GM12878 (cell line): ENCODE measurements at regions not wholly inside any gene's neighbourhood (a gene's known extent, or its start where the extent isn't known, plus 50 kb on each side); places are given as distances from the start of the nearest gene placed in this dataset.

ENCODE experiments used
- ATF7 ChIP-seq: fragments of 450-650 bp; IDR thresholded peaks from 2 replicates; pipeline ENCODE4 v1.6.1; 2016; ENCODE audit warnings: low read depth, mild to moderate bottlenecking
- BHLHE40 ChIP-seq, 2 experiments: fragments of 450-650 bp in 1 of 2; IDR thresholded peaks; 2 replicates each; pipeline ENCODE4 v1.6.1; 2011 to 2017; ENCODE audit warnings: low read depth in 2 of 2, borderline replicate concordance in 1 of 2, improper control_type of control experiment in 1 of 2, low read length in 1 of 2, mild to moderate bottlenecking in 1 of 2
- BMI1 ChIP-seq: fragments of 450-650 bp; IDR thresholded peaks from 2 replicates; pipeline ENCODE4 v1.6.1; 2016; ENCODE audit warnings: mild to moderate bottlenecking, moderate library complexity, borderline replicate concordance
- DPF2 ChIP-seq: fragments of 450-650 bp; IDR thresholded peaks from 2 replicates; pipeline ENCODE4 v1.6.1; 2017; ENCODE audit warnings: mild to moderate bottlenecking
- ELK1 ChIP-seq: IDR thresholded peaks from 2 replicates; pipeline ENCODE4 v1.6.1; 2012; ENCODE audit warnings: low read depth, low read length, improper control_type of control experiment
- ESRRA ChIP-seq: IDR thresholded peaks from 2 replicates; pipeline ENCODE4 v1.6.1; 2012; ENCODE audit warnings: mild to moderate bottlenecking, low read length, improper control_type of control experiment
- FOXK2 ChIP-seq: fragments of 450-650 bp; IDR thresholded peaks from 2 replicates; pipeline ENCODE4 v1.6.1; 2017; ENCODE audit warnings: mild to moderate bottlenecking, moderate library complexity
- GATAD2B ChIP-seq: fragments of 450-650 bp; conservative IDR thresholded peaks from 2 replicates; pipeline ENCODE4 v1.6.1; 2017; ENCODE audit warnings: low read depth, mild to moderate bottlenecking, moderate library complexity
- KDM1A ChIP-seq: fragments of 200-600 bp; sonication (generic); IDR thresholded peaks from 2 replicates; pipeline ENCODE4 v1.6.1; 2016; ENCODE audit warnings: borderline replicate concordance
- NFXL1 ChIP-seq: fragments of 450-650 bp; IDR thresholded peaks from 2 replicates; pipeline ENCODE4 v1.6.1; 2017; ENCODE audit warnings: antibody characterized with exemption, mild to moderate bottlenecking, borderline replicate concordance
- PRDM15 ChIP-seq: fragments of 450-650 bp; formaldehyde crosslinking; IDR thresholded peaks from 2 replicates; pipeline ENCODE4 v1.4.0; 2020; ENCODE audit warnings: mild to moderate bottlenecking, moderate library complexity
- RAD51 ChIP-seq: fragments of 450-650 bp; IDR thresholded peaks from 2 replicates; pipeline ENCODE4 v1.6.1; 2016; ENCODE audit warnings: moderate library complexity, mild to moderate bottlenecking, inconsistent platforms
- RB1 ChIP-seq: fragments of 450-650 bp; formaldehyde crosslinking; IDR thresholded peaks from 2 replicates; pipeline ENCODE4 v1.6.1; 2017; ENCODE audit warnings: mild to moderate bottlenecking, borderline replicate concordance
- RELB ChIP-seq: fragments of 450-650 bp; IDR thresholded peaks from 2 replicates; pipeline ENCODE4 v1.6.1; 2017; ENCODE audit warnings: low read depth, mild to moderate bottlenecking, moderate library complexity
- SMC3 ChIP-seq: IDR thresholded peaks from 2 replicates; pipeline ENCODE4 v1.6.1; 2011; ENCODE audit warnings: low read length, improper control_type of control experiment, borderline replicate concordance
- TBL1XR1 ChIP-seq: IDR thresholded peaks from 2 replicates; pipeline ENCODE4 v1.6.1; 2012; ENCODE audit warnings: low read depth, low read length, improper control_type of control experiment
- USF1 ChIP-seq: IDR thresholded peaks from 2 replicates; pipeline ENCODE4 v1.6.1; 2011; ENCODE audit warnings: borderline replicate concordance, low read depth, mild to moderate bottlenecking, moderate library complexity, mixed read lengths, low read length; ENCODE audit not compliant: insufficient read depth; ENCODE audit errors: extremely low read length
- WRNIP1 ChIP-seq: IDR thresholded peaks from 2 replicates; pipeline ENCODE4 v1.6.1; 2011; ENCODE audit warnings: low read depth, low read length, improper control_type of control experiment, borderline replicate concordance
- ZBTB33 ChIP-seq: fragments of 450-650 bp; IDR thresholded peaks from 2 replicates; pipeline ENCODE4 v1.6.1; 2017; ENCODE audit warnings: mild to moderate bottlenecking
- ZNF24 ChIP-seq: fragments of 450-650 bp; IDR thresholded peaks from 2 replicates; pipeline ENCODE4 v1.6.1; 2017; ENCODE audit warnings: antibody characterized with exemption, mild to moderate bottlenecking

- TF ChIP-seq ZBTB33, result peak; percentile 54; the same call in 1 of the 2 replicates
- TF ChIP-seq NFXL1, result peak; percentile 95
- TF ChIP-seq KDM1A, result no peak
- peak; percentile 58; the same call in 1 of the 2 replicates for TF ChIP-seq ZNF24
- TF ChIP-seq BHLHE40 (IDR thresholded peaks at IDR 0.05; ENCODE audit: borderline replicate concordance in 1 of 2, low read depth in 2 of 2, low read length in 1 of 2), result peak; percentile 73 to 92
- TF ChIP-seq SMC3, result no peak
- peak; percentile 22 for TF ChIP-seq USF1
- no peak for TF ChIP-seq RAD51
- peak; percentile 81 for TF ChIP-seq FOXK2
- TF ChIP-seq ATF7, result peak; percentile 100
- 0 out of 2 replicates have a peak, but pooled peaks have one; percentile 47 for TF ChIP-seq WRNIP1
- peak; percentile 96 for TF ChIP-seq PRDM15 (CRISPR knock-in tag)
- no peak; the same call in 1 of the 2 replicates for TF ChIP-seq RB1
- no peak for TF ChIP-seq TBL1XR1
- TF ChIP-seq ESRRA, result peak; percentile 96
- peak; percentile 70 for TF ChIP-seq GATAD2B
- TF ChIP-seq RELB, result peak; percentile 78; the same call in 1 of the 2 replicates
- TF ChIP-seq BMI1, result peak; percentile 57; the same call in 1 of the 2 replicates
- TF ChIP-seq DPF2, result peak; percentile 55; the same call in 1 of the 2 replicates
- peak; percentile 88; the same call in 1 of the 2 replicates for TF ChIP-seq ELK1
Observed at GRCh38 chr6:26285143-26286134, 79.6 kb upstream of the BTN3A2 start (continued).
